GM18907 (cell line): ENCODE measurements at regions not wholly inside any gene's neighbourhood (a gene's known extent, or its start where the extent isn't known, plus 50 kb on each side); places are given as distances from the start of the nearest gene placed in this dataset.
"Not testable (repeated sequence)": the region's sequence is repeated elsewhere in the genome, so short reads cannot be mapped to it uniquely, and the experiment has no call there.

Experiments used
- ATAC-seq: cut with Tn5 transposase; IDR thresholded peaks from one replicate; pipeline ENCODE4 v1.9.1; 2021; ENCODE audit warnings: mild to moderate bottlenecking, moderate library complexity; ENCODE audit not compliant: unreplicated experiment

- ATAC-seq: no peak
Measured at GRCh38 chr10:29830531-29831512, 196.1 kb upstream of the SVIL start.

DNA sequence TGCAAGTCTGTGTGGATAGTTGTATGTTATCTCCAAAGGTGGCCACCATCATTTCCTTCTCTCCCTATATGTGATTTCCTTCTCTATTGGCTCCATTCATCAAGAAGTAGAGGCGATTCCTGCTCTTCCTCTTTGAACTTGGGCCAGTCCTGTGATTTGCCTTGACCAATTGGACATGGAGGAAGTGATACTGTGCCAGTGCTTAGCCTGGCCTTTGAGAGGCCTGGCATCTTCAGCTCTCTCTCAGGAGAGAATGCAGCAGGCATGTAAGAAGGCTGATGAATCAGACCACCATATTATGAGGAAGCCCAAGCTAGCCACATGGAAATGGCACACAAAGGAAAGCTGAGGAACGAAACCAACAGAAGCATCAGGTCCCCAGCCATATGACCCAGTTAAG lies 195.0 kb upstream of the SVIL start:
- ATAC-seq: no peak

DNA sequence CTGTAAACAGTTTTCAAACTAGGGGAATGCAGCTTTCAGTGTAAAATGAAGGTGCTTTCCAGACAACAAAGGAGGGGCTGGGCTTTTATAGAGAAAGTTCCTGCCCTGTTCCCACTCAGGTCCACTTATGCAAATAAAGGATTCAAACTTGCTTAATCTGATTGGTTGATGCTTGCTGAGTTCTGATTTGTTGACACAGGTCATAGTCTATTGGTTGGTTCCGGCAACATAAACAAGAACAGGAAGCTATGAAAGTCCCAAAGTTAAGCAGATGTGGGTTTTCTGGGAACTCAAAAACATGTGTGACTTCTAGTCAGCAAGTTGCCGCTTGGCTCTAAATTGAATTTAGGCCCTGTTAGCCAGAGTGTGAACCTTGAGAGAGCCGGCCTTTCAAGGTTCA lies 194.2 kb upstream of the SVIL start:
- no peak for ATAC-seq

DNA sequence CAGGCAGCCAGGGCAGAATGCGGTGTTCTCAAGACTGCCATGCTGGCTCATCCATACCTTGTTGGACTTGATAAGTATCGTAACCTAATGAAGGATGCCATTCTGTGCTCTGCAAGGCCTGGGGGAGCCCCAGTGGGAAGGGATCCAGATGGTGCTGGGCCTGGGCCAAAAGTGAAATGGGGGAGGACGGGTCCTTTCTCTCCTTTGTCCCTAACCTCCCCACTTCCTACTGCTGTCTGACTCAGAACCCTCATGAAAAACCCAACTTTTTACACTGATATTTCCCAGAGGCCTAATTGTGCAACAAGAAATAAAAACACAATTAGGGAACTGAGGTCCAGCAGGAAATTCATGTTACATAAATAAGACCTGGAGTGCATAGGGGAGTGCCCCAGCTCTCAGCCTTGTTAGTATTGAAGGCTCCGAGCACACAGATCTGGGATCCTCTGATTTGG lies 193.7 kb upstream of the SVIL start:
- no peak for ATAC-seq

DNA sequence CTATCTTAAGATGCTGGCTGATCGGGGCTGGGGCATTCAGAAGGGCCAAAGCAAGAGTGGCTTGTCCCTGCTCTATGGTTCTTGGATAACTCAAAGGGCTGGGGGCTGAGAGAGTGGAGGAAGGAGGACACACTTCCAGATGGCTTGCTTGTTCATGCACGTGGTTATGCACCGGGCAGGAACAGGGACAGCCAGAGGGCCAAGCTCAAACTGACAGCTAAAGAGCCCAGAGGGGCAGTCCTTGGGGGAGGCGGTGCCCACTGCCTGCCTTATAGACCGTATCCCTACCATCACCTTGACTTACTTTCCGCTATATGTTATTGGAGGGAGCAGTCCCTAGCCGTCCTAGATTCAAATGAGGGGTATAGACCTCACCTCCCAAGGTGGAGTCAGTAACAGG lies 192.7 kb upstream of the SVIL start:
- ATAC-seq: no peak

GRCh38 chr10:29826801-29827450 lies 192.2 kb upstream of the SVIL start:
- ATAC-seq: no peak

DNA sequence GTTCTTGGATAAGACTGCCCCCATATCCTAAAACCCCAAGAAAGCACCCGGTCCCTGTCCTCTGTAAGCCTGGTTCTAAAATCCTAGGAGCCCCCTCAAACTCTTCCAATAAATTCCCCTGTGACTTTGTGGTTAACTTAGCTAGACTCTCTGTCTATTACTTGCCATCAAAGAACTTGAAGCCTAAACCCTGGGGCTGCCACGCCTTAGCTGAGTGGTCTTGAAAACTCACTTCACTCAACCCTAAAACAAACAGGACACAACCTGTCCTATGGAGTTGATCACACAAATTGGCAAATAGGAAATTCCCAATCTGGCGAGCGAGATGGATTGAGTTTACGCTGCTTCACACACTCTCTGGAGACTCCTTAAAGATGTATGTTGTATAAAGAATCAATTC lies 191.4 kb upstream of the SVIL start:
- no peak for ATAC-seq

DNA sequence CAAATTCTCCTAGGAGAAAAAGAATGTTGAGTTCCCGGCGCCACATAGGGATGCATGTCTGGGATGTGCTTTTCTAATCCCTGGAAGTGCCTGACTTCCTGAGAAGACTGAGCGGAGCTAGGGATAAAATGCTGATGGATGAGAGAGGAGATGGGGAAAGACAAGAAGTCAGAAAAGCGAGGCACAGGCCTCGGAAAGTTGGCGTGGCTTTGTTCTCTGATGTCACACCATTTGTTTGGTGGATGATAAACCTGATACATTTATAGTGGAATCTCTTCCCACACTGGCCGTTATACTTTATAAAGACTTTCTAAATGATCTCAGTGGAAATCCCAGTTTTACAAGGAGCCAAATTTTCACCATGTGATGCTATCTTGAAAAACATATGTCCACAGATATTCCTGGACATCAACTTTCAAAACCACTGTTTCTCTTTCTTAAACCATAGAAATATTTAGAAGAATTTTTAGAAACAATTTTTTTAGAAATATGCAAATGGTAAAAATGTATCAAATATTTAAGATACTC lies 188.8 kb upstream of the SVIL start:
- ATAC-seq: no peak

- no peak for ATAC-seq
Measured at GRCh38 chr10:29820890-29821461, 186.2 kb upstream of the SVIL start.

DNA sequence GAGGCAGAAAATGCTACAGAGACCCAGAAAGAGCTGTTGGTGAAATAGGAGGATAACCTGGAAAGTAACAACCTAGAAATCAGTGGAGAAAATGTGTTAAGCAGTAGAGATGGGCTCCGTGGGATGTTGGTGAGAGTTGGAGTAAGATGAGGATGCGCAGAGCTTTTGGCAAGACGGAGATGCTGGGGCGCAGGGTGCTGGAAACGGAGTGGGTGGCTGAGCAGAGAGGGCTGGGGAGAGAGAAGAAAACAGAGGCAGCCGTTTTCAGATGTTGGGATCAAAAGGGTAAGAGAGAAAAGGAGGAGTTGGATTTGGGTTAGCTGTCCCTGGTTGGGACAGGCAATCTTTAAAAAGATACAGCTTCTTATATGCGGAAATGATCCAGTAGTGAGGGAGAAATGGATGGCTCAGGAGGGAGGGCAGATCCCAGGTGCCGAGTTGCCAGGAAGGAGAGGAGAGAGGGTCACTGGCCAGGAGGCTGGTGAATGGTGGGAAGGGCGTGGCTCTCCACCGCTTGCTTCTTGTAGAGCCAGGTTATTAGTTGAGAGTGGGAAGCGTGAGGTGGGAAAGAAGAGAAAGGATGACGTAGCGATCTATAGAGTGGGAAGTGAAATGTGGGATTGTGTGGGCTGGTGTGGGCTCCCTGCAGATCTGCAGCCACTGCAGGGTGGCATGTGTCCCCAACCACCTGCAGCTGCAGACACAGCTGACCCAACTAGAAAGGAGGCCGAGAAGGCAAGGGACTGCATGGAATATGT lies 182.2 kb upstream of the SVIL start:
- ATAC-seq: no peak

DNA sequence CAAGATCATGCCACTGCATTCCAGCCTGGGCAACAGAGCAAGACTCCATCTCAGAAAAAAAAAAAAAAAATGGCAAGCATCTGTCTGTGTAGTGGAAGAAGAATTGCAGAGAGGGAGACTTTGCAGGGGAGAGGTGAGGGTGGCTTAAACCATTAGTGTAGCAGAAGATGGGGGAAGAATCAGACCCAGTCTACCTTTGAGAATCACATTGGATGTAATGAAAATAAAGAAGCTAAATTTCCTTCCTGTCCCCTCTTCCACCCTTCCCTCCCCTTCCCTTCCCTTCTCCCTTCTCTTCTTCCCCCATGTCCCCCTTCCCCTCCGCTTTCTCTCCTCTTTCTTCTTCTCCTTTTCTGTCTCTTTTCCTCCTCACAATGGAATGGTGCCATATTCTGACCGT lies 180.8 kb upstream of the SVIL start:
- ATAC-seq: no peak

DNA sequence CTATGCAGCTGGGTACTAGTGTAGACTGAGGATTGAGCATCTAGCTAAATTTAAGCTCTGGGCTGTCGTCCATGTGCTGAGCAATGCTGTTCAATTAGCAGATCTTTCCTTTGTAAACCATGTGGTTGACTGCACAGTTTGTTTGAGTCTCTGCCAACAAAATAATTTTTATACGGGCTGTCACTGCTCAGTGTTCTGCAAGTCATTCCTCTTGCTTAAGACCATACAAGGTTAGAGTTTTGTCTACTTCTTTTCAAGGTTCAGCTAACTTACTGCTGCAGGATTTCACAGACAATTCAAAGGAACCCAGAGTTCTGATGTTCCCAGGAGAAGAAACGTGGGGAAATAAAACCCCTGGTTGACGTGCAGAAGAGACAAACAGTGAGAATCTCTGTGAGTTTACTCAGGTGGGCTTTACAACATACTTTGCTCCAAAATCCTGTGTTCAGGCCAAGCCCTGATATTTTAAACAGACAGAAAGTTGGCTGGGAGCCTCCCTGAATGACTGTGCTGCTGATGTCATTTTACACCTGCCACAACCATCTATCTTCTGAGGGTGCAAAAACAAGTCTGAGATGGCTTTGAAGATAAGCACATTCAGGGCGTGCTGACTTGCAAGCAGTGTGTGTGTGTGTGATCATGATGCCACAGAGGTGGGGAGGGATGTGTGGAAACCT lies 177.1 kb upstream of the SVIL start:
- ATAC-seq: no peak

DNA sequence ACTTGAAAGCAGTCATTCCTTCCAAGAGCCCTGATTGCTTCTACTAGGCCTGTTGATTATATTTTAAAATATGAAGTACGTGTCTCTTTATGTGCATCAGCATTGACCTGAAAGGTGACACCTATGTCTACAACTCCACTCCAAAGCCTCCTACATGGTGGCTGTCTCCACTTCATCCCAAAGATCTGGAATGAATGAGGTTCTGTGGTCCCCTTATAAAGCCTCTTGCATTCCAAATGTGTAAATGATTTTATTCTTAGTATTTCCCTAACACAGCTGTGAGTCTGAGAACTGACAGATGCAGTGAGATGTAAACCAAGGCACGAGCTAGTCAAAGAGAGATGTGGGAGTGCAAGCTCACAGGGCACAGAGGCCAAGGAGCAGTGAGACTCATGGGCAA lies 176.0 kb upstream of the SVIL start:
- ATAC-seq: no peak

DNA sequence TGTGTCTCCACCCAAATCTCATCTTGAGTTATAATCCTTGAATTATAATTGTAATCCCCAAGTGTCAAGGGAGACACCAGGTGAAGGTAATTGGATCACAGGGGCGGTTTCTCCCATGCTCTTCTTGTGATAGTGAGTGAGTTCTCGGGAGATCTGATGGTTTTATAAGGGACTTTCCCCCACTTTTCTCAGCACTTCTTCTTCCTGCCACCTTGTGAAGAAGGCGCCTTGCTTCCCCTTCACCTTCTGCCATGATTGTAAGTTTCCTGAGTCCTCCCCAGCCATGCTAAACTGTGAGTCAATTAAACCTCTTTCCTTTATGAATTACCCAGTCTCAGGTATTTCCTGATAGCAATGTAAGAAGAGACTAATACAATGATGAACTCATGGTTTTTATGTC lies 175.5 kb upstream of the SVIL start:
- not testable (repeated sequence) for ATAC-seq

GRCh38 chr10:29809383-29809782 lies 174.6 kb upstream of the SVIL start:
- ATAC-seq: no peak

- no peak for ATAC-seq
Measured at GRCh38 chr10:29807163-29807806, 172.5 kb upstream of the SVIL start.

DNA sequence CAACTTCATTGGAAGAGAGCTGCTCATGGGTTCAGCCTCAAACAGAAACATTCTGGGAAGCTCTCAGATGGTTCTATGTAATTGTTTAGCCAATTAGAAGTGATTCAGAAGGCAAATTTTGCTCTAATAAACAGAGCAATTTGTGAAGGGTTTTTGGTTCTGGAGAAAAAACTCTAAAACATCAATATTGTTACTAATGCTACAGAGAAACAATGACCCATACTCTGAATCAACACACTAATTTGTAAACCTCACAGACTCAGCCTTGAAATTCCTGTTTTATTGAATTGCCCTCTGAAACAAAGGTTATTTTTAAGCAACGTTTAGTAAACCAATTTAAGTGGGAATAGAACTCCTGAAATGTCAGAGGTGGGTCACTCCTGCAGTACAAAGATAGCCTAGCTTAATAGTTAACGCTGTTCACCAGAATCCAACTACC lies 171.6 kb upstream of the SVIL start:
- ATAC-seq: no peak

DNA sequence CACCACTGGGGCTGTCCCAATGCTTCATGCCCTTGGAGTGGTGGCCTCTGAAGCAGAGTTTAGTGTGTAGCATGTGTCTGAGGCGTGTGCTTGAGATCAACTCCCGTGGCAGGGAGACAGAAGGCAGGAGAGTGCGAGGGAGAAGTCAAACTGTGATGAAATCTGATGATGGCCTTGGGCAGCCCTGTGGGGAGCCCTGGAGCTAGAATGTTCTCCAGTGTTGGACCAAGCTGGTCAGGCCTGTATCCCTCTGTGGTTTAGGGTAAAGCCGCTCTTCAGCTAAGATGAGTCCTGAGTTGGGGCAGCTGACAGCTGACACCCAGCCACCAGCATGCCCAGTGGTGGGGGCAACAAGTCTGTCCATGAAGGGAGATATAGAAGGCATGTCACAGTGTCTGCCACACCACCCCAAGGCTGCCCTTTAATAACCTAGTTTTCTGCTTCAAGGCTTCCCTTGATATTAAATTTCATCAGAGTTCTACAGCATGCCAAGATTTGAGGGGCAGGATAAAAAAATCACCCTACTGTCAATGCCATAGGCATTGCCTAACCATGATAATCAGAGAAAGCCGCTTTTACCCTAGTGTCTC lies 170.5 kb upstream of the SVIL start:
- no peak for ATAC-seq
